Fibroblast of skin of right biceps (primary cell): ENCODE measurements at regions not wholly inside any gene's neighbourhood (a gene's known extent, or its start where the extent isn't known, plus 50 kb on each side); places are given as distances from the start of the nearest gene placed in this dataset.
A peak's percentile ranks its signal among the peaks of the same experiment; 100 is the strongest.
"Not testable (repeated sequence)": the region's sequence is repeated elsewhere in the genome, so short reads cannot be mapped to it uniquely, and the experiment has no call there.

Experiments used
- DNase-seq: peaks from one replicate; pipeline ENCODE4 v3.0.0-alpha.2; 2013

GRCh38 chr14:22491683-22492621 lies 97.1 kb downstream of the DAD1 start:
- DNase-seq, result no peak

GRCh38 chr14:22491053-22491452 lies 98.0 kb downstream of the DAD1 start:
- DNase-seq, result not testable (repeated sequence)

DNA sequence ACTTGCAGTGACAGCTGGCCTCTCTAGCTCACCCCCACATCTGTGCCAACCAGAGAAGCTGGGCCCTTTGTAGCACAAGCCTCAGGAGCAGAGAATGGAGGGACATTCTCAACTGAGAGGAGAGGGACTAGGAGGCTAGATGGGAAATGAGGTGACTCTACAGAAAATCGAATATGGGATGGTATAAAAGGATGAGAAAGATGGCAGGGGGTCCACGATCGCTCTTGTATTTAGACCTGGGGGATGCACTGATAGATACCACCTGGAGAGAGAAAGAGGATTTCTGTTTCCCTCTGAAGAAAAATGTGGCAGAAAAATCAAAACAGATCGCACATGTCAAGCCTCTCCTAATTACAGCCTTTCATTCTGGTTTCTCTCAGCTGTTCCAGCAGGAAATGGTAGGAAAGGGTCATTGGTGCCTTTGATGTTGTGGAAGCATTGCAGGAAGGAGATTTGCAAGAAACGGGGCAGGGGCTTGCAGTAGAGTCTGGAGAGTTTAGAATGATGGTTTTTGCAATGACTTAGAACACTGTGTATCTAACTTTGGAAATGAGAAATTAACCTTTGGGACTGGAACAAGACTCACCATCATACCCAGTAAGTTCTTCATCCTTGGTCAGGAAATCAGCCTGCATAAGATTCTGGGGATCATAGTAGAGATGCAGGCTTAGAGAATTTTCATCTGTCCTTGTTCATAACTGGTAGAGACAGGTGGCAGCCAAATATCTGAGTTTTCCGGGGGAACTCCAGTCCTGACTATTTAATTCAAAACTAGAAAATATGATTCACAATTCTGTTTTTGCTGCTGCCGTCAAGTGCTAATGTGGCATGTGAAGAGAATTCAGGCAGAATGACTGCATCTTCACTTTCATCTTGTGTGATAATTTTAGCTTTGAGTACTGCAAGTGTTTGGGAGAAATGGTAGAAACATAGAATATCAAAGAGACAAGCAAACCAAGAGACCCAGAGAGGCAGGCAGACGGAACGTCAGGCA lies 98.8 kb downstream of the DAD1 start:
- DNase-seq, result no peak

- no peak for DNase-seq
Observed at GRCh38 chr14:22489244-22489545, 99.8 kb downstream of the DAD1 start.

- DNase-seq, result no peak
Observed at GRCh38 chr14:22488522-22489243, 100.3 kb downstream of the DAD1 start.

DNA sequence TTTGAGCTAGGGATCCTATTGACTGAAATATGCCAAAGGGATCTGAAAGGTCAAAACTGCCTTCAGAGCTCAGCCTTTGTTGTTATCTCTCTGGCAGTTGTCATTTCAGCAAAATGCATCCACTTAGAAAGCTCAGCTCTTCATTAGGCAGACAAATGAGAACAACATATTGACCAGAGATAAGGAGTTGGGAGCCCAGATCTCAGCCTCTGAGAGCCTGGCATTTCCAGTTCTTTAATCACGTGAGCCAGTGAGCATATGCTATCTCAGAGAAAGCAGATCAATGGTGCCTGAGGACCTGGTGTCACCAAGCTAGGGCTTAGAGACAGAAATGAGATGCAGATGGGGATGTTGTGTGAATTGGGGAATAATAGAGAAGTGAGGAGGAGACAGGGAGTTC lies 101.1 kb downstream of the DAD1 start:
- no peak for DNase-seq

DNA sequence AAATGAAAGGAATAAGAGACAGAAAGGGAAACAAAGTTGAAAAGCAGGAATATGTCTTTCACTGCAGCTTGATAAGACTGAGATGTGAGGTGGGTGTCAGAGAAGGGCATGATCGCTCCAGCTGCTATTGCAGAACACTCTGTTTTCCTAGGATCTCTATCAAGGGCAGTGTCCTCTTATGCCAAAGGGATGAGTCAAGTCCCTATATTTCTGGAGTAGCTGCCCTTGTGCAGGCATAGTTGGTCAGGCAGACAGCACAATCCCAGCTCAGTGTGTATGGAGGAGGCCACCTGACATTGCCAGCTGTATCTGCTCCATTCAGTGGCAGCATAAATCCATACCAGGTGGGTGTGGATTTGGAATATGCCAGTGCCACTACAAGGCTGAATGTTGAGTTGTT lies 101.6 kb downstream of the DAD1 start:
- DNase-seq, result no peak

GRCh38 chr14:22486675-22487074 lies 102.3 kb downstream of the DAD1 start:
- DNase-seq, result no peak

DNA sequence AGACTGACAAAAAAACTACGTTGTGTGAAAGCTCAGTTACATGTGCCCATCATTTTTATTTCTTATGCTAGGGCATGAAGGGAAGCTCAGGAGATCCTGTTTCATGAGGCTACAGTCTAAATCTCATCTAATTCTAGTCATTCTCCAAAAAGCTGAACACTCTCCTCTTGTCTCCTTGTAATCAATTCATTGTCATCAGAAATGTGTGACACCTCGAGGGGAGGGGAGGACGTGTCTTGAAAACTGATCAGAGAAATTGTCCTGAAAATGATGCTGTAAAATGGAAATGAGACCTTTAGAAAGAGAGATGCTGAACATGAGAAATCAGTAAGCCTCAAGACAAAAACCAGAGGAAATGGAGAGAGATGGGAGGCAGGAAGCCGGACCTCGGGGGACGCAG lies 103.4 kb downstream of the DAD1 start:
- no peak for DNase-seq

- peak; percentile 66 for DNase-seq
Observed at GRCh38 chr14:22485178-22485577, 103.8 kb downstream of the DAD1 start.

GRCh38 chr14:22484632-22485031 lies 104.4 kb downstream of the DAD1 start:
- DNase-seq, result peak; percentile 43

- peak; percentile 56 for DNase-seq
Observed at GRCh38 chr14:22483863-22484593, 105.0 kb downstream of the DAD1 start.

DNA sequence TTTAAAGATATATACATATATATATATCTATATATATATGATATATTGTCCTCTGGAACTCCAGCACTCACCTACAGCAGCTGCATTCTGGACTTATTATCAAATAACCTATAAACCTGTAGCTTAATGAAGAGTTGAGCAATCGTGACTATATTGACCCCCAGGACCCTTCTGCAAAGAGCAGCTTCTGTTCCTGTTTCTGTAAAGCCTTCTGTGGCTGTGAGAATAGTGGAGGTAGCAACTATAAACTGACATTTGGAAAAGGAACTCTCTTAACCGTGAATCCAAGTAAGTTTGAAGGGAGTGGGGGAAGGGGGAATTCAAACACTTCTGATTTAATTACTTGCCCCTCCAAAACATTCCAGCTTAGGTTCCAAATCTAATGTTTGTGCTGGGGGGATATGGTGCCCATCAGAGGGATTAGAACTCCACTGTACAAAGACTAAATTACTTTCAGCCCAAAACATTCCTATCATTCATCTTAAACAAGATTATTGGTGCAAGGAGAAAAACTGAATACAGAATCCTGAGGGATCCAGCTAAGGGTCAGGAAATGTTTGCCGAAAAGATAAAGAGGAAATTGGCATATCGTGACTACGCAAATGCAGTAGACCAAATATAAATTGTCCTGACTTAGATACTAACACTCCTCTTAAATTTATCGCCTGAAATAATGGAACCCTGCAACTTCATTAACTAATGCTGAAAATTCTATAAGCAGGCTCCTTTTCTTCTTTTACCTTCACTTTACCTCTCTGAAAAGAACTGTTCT lies 106.1 kb downstream of the DAD1 start:
- no peak for DNase-seq

DNA sequence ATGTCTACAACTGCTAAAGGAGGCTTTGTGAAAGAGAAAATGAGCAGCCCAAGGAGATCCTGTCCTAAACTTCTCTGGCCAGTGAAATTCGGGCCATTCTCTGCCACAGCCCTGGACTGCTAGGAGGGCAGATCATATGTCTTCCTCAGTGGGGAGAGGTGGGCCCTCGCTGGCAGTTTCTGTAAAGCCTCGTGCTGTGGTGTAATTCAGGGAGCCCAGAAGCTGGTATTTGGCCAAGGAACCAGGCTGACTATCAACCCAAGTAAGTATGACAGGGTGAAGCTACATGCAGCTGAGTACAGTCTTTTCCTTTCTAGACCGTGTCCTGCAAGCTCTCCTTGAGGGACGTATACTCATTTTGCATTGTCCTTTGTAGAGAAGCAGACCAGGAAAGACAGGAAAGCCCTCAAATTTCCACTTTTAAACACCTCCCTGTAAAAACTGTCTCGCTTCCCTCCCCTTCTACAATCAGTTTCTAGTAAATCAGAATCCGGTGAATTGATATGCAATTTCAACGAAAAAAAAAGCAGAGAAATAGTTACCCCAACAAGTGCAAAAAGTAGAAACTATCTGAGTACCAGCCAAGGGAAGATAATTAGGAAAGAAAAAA lies 106.8 kb downstream of the DAD1 start:
- DNase-seq, result no peak

DNA sequence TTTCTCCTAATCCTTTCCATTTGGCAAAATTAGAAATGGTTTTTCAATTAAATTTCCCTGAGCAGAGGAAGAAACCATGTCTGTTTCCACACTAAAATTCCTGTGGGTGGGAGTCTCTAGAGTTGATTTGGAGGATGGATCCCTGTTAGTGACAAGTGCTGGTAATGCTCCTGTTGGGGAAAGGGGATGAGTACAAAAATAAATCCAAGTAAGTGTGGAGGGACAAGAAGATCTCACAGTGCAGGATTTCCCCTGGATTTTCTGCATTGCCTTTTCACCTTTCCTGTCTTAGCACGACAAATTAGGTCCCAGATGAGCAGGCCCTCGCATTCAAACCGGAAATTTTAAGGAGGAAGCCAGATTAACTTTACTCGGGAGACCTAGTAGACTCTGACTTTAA lies 107.5 kb downstream of the DAD1 start:
- DNase-seq, result no peak

DNA sequence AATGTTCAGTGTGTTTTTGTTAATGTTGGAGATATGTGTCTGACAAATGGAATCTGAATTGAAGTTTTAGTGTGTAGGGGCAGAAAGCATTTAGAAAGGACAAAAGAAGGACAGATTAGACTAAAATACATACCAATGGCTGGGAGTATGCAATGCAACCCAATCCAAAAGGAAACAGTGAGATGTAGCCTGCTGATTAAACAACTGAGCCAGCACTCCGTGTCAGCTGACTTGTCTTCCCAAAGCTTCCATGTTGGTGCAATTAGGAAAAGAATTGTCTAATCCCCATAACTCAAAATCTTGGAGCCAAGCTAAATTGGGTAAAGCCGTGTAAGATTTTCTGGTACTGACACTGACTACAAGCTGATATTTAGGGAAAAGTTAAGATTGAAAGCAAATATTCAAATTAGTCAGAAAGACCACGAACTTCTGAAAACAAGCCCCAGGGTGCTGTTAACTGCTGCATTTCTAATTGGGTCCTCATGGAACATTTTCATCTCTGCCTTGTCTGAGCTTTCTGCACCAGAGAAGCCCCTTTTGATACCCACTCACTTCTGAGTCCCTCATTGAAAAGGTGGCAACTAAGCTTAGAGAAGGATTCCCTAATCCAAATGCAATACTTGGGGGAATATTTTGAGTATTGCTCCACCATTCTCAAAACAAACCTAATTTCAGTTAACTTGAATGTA lies 109.1 kb downstream of the DAD1 start:
- DNase-seq, result peak; percentile 35

GRCh38 chr14:22479132-22479531 lies 109.9 kb downstream of the DAD1 start:
- no peak for DNase-seq

GRCh38 chr14:22478670-22479069 lies 110.4 kb downstream of the DAD1 start:
- DNase-seq, result peak; percentile 50

GRCh38 chr14:22478247-22478646 lies 110.8 kb downstream of the DAD1 start:
- no peak for DNase-seq

GRCh38 chr14:22477569-22478194 lies 111.3 kb downstream of the DAD1 start:
- DNase-seq, result no peak
